ENCODE measurements at regions not wholly inside any gene's neighbourhood (a gene's known extent, or its start where the extent isn't known, plus 50 kb on each side); places are given as distances from the start of the nearest gene placed in this dataset.

GRCh38 chr2:4576075-4576474 lies 872.7 kb downstream of the DCDC2C start:
- DNase-seq (ENCODE audit: low spot score): no peak

GRCh38 chr2:4579977-4580376 lies 876.6 kb downstream of the DCDC2C start:
- no peak for DNase-seq (ENCODE audit: low spot score)

GRCh38 chr2:4585057-4585635 lies 881.8 kb downstream of the DCDC2C start:
- DNase-seq (ENCODE audit: low spot score): no peak

GRCh38 chr2:4588606-4589005 lies 885.2 kb downstream of the DCDC2C start:
- DNase-seq (ENCODE audit: low spot score): no peak

GRCh38 chr2:4591261-4591660 lies 887.9 kb downstream of the DCDC2C start:
- DNase-seq (ENCODE audit: low spot score): no peak

GRCh38 chr2:4597400-4597799 lies 894.0 kb downstream of the DCDC2C start:
- DNase-seq (ENCODE audit: low spot score): no peak

- DNase-seq (ENCODE audit: low spot score): no peak
Observed at GRCh38 chr2:4604767-4605166, 901.4 kb downstream of the DCDC2C start.

- no peak for DNase-seq (ENCODE audit: low spot score)
Observed at GRCh38 chr2:4618141-4618540, 914.8 kb downstream of the DCDC2C start.

GRCh38 chr2:4618630-4619228 lies 915.4 kb downstream of the DCDC2C start:
- DNase-seq (ENCODE audit: low spot score): no peak

- DNase-seq (ENCODE audit: low spot score): no peak
Observed at GRCh38 chr2:4628998-4629501, 925.7 kb downstream of the DCDC2C start.

GRCh38 chr2:4635289-4635688 lies 931.9 kb downstream of the DCDC2C start:
- DNase-seq (ENCODE audit: low spot score): no peak

- no peak for DNase-seq (ENCODE audit: low spot score)
Observed at GRCh38 chr2:4653991-4654390, 950.6 kb downstream of the DCDC2C start.

GRCh38 chr2:4656326-4656725 lies 953.0 kb downstream of the DCDC2C start:
- no peak for DNase-seq (ENCODE audit: low spot score)

GRCh38 chr2:4662161-4662779 lies 958.9 kb downstream of the DCDC2C start:
- DNase-seq (ENCODE audit: low spot score): no peak

- no peak for DNase-seq (ENCODE audit: low spot score)
Observed at GRCh38 chr2:4668381-4668780, 965.0 kb downstream of the DCDC2C start.

- no peak for DNase-seq (ENCODE audit: low spot score)
Observed at GRCh38 chr2:4670331-4670730, 967.0 kb downstream of the DCDC2C start.

GRCh38 chr2:4673025-4673489 lies 969.7 kb downstream of the DCDC2C start:
- no peak for DNase-seq (ENCODE audit: low spot score)

- DNase-seq (ENCODE audit: low spot score): no peak
Observed at GRCh38 chr2:4674007-4674406, 970.6 kb downstream of the DCDC2C start.

GRCh38 chr2:4675295-4675694 lies 971.9 kb downstream of the DCDC2C start:
- DNase-seq (ENCODE audit: low spot score): no peak

GRCh38 chr2:4678927-4679326 lies 975.6 kb downstream of the DCDC2C start:
- DNase-seq (ENCODE audit: low spot score): no peak

- no peak for DNase-seq (ENCODE audit: low spot score)
Observed at GRCh38 chr2:4679391-4679790, 976.0 kb downstream of the DCDC2C start.

- DNase-seq (ENCODE audit: low spot score): no peak
Observed at GRCh38 chr2:4684921-4685320, 981.5 kb downstream of the DCDC2C start.

- no peak for DNase-seq (ENCODE audit: low spot score)
Observed at GRCh38 chr2:4690913-4691312, 987.5 kb downstream of the DCDC2C start.
